Breast epithelium (tissue), 3 donors: ENCODE measurements at regions not wholly inside any gene's neighbourhood (a gene's known extent, or its start where the extent isn't known, plus 50 kb on each side); places are given as distances from the start of the nearest gene placed in this dataset.

ENCODE experiments used
- POLR2AphosphoS5 ChIP-seq, 3 donors: sonication (generic); formaldehyde crosslinking; IDR thresholded peaks; one replicate each; pipeline ENCODE4 v1.6.1; 2017; ENCODE audit warnings: antibody characterized with exemption in 3 of 3
- TF ChIP-seq, protein P1 (sequence below), 3 donors: fragments of 450-650 bp; IDR thresholded peaks; one replicate each; pipeline ENCODE4 v1.5.1; 2016 to 2017; ENCODE audit warnings: antibody characterized with exemption in 3 of 3, mild to moderate bottlenecking in 3 of 3, moderate library complexity in 3 of 3

GRCh38 chr6:144997996-144998395 lies 712.9 kb downstream of the UTRN start:
- TF ChIP-seq, protein P1, sequence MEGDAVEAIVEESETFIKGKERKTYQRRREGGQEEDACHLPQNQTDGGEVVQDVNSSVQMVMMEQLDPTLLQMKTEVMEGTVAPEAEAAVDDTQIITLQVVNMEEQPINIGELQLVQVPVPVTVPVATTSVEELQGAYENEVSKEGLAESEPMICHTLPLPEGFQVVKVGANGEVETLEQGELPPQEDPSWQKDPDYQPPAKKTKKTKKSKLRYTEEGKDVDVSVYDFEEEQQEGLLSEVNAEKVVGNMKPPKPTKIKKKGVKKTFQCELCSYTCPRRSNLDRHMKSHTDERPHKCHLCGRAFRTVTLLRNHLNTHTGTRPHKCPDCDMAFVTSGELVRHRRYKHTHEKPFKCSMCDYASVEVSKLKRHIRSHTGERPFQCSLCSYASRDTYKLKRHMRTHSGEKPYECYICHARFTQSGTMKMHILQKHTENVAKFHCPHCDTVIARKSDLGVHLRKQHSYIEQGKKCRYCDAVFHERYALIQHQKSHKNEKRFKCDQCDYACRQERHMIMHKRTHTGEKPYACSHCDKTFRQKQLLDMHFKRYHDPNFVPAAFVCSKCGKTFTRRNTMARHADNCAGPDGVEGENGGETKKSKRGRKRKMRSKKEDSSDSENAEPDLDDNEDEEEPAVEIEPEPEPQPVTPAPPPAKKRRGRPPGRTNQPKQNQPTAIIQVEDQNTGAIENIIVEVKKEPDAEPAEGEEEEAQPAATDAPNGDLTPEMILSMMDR (IDR thresholded peaks at IDR 0.05), result no peak
- no peak for TF ChIP-seq POLR2AphosphoS5 (IDR thresholded peaks at IDR 0.05)
